G401 (cell line): ENCODE measurements at regions not wholly inside any gene's neighbourhood (a gene's known extent, or its start where the extent isn't known, plus 50 kb on each side); places are given as distances from the start of the nearest gene placed in this dataset.
"Not testable (repeated sequence)": the region's sequence is repeated elsewhere in the genome, so short reads cannot be mapped to it uniquely, and the experiment has no call there.

Source experiments
- DNase-seq: peaks from one replicate; pipeline ENCODE4 v3.0.0-alpha.2; 2015; ENCODE audit warnings: low spot score
- in situ Hi-C: cut with HindIII; loops from 2 replicates; pipeline ENCODE4 v1.10.0; 2016; ENCODE audit warnings: low sequenced_read_pairs, mixed read lengths

DNA sequence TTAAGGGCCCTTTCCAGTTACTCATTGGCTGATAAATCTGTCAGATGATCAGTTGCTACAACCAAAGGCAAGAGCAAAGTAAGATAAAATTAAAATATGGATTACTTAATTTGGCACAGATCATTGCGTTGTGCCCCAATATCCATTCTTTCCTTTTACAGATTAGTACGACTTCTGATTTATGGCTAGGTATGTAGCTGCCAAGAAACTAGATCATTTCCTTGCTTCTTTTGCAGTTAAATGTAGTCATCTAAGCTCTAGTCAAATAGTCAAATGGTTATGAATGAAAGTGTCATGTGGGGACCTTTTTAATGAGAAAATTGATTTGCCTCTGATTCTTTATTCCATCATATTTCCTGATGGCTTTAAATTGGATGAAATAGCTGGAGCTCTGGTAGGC is 1039.9 kb upstream of the FLRT2 start:
- no peak for DNase-seq
- in situ Hi-C loops, result no loop called here

GRCh38 chr14:84492685-84493084 is 1037.3 kb upstream of the FLRT2 start:
- in situ Hi-C loops, result no loop called here
- DNase-seq, result no peak

DNA sequence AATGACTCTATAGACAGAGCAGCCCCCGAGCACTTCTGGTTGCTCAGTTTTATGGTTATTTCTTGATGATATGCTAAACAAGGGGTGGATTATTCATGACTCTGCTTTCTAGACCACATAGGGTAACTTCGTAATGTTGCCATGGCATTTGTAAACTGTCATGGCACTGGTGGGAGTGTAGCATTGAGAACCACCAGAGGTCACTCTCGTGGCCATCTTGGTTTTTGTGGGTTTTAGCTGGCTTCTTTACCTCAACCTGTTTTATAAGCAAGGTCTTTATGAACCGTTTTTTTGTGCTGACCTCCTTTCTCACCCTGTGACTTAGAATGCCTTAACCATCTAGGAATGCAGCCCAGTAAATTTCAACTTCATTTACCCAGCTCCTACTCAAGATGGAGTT is 1036.2 kb upstream of the FLRT2 start:
- no peak for DNase-seq
- in situ Hi-C loops, result no loop called here

DNA sequence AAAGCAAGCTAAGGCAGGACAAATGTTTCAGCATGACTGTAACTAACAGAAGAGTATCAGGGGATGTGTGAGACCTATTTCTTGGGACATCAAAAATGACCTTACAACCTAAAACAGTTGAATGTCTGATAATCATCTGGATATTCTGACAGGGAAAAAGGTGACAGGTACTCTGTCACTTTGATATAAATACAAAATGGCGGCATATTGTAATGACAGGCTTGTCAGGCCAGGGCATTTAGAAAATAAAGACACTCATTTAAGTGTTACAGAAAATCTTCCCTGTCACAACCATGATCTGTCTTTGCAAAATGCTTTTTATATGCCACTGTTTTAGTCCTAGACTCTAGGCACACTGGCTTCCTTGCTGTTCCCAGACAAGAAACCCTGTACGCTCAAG is 1033.3 kb upstream of the FLRT2 start:
- in situ Hi-C loops, result no loop called here
- DNase-seq, result no peak

- in situ Hi-C loops, DNase-seq: not testable (repeated sequence)
Observed at GRCh38 chr14:84512823-84513222, 1017.1 kb upstream of the FLRT2 start.

GRCh38 chr14:84519836-84520235 is 1010.1 kb upstream of the FLRT2 start:
- in situ Hi-C loops, result no loop called here
- DNase-seq, result no peak

GRCh38 chr14:84520711-84521338 is 1009.1 kb upstream of the FLRT2 start:
- no peak for DNase-seq
- in situ Hi-C loops, result no loop called here

DNA sequence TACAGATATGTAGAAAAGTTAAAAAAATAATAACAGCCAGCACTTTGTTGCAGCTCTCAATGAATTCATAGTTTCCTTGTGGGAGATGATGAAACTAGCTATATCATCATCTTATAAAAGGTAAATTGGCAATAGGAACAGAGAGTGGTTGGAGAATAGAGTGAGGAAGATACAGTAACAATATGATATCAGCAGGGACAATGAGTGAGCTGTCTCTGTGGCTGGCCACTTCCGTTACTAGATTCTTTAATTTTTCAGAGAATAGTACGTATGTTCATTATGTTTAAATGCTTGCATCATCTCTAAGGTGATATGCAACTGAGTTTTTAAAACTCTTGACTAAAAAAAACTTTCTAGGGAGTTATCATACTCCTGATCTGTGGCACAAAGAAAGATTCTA is 1006.2 kb upstream of the FLRT2 start:
- DNase-seq, result no peak
- in situ Hi-C loops, result no loop called here

DNA sequence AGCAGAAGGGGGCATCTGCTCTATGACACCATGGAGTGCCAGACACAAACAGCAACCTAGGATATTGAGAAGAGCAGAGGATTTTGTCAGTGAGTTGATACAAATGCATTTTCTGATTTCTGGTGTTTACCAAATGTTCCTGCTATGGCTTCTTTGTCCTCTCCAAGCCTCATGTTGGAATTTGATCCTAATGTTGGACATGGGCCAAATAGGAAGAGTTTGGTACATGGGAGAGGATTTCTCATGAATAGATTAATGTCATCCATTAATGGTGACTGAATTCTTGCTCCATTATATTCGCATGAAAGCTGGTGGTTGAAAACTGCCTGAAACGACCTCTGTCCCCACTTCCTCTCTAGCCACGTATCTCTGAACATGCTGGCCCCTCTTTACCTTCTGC is 1002.2 kb upstream of the FLRT2 start:
- in situ Hi-C loops, result no loop called here
- DNase-seq, result no peak

DNA sequence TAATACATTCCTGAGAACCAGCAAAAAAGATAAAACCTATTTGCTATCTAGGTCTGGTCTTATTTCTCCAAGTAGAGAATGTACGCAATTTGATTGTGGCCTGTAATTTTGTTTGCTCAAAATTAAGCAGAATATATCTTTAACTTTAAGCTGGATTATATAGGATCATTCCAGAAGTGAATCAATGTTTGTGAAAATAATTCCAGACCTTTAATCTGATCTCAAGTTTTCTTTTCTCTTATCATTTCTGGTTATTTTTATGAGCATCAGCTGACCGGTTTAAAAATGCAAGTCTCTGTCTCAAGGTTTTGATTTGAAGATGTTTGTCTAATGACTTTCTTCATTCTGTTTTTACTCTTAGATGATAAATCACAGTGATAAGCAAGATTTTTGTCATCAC is 997.9 kb upstream of the FLRT2 start:
- DNase-seq, result no peak
- in situ Hi-C loops, result no loop called here

DNA sequence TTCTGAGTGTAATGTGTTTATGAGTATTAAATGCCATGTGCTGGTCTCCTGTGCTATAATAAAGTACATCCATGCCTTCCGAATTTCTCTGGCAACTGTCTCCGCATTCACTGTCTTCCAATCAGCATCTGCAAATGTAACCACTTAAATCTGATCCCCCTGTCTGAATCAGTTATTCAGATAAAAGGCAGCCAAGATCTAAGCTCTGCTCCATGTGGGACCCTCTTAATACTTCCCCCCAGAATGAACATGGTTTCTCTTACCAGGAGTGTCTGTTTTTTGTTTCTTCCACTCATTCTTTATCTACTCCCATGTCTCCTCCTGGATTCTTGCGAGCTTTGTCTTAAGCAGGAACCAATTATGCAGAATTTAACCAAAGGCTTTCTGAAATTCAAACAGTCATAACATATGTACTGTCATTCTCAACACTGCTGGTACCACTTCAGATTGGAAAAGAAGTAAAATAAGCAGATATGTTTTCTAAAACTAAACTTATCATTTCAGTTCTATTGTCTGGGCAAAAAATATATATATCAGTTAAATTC is 996.7 kb upstream of the FLRT2 start:
- DNase-seq, result no peak
- in situ Hi-C loops, result no loop called here

- in situ Hi-C loops, result no loop called here
- no peak for DNase-seq
Observed at GRCh38 chr14:84533791-84534190, 996.2 kb upstream of the FLRT2 start.

DNA sequence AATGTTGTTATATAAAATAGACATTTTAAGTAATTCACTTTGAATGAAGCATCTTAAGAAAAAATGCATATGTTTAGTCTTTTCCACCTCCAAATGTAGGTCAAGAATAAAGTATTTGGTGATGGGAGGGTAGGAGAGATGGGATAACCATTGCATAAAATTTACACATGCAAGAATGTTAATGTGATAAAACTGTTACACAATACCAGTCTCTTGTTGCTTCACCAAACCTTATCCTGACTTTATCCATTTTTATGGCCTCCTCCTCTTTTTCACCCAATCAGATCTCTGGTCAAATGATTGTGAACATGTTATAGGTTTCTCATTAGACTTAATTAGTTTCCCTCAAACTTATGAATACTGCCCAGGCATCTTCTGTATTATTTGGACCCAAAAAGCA is 994.5 kb upstream of the FLRT2 start:
- no peak for DNase-seq
- in situ Hi-C loops, result no loop called here

GRCh38 chr14:84535976-84536375 is 994.0 kb upstream of the FLRT2 start:
- DNase-seq, result no peak
- in situ Hi-C loops, result no loop called here

DNA sequence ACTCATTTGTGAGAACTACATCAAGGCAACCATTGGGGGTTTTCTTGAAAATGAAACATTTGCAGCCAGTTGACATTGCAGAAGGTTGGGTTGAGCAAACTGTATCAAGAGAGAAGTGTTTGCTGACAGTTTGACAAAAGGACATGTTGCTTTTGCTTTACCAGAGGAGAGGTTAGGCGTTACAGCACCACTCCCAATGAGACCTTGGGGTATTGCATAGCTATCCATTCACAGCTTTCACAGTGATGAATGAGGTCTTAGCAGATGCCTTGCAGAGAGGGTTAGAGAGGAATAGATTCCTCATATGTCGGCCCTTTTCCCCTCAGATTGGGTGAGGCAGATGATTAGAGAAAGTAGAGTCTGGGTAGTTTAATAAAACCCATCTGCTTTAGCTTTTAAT is 988.9 kb upstream of the FLRT2 start:
- no peak for DNase-seq
- in situ Hi-C loops, result no loop called here

DNA sequence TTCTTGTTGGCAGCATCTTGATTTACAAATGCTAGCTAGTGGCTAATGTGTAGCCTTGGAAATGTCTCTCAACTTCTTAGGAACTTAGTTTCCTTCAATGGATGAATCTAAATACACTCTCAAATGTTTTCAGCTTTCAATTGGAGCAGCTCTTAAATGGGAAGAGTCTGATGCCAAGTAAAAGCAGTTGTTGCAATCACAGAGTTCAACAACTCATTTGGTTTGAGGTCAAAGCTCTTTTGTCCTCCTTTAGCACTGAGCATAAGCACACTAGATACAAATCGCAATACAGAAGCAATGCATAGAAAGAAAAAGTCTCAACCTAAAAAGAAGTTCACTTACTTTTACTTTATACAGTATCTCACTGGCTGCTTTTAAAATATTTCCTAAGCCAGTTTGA is 986.1 kb upstream of the FLRT2 start:
- in situ Hi-C loops, result no loop called here
- no peak for DNase-seq

GRCh38 chr14:84544486-84545131 is 985.3 kb upstream of the FLRT2 start:
- no peak for DNase-seq
- in situ Hi-C loops, result no loop called here

DNA sequence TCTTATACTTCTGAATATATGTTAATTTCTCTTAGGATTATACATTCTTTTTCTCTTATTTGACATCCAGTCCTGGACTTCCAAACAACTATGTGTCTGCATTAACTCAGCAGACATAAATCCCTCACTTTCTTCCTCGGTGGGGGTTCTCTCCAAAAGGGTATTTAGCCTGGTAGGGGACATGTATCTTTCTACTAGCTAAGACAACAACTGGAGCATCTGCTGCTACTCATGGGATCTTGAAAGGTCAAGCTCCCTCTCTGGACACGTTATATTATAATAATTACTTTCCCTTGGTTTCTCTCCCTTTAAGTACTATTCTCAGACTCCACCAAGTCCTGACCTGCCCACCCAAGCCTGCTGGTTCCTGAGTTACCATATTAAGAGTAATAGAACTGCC is 983.7 kb upstream of the FLRT2 start:
- no peak for DNase-seq
- in situ Hi-C loops, result no loop called here

- DNase-seq, result no peak
- in situ Hi-C loops, result no loop called here
Observed at GRCh38 chr14:84554136-84554535, 975.8 kb upstream of the FLRT2 start.

GRCh38 chr14:84555493-84555892 is 974.5 kb upstream of the FLRT2 start:
- in situ Hi-C loops, result no loop called here
- DNase-seq, result no peak

DNA sequence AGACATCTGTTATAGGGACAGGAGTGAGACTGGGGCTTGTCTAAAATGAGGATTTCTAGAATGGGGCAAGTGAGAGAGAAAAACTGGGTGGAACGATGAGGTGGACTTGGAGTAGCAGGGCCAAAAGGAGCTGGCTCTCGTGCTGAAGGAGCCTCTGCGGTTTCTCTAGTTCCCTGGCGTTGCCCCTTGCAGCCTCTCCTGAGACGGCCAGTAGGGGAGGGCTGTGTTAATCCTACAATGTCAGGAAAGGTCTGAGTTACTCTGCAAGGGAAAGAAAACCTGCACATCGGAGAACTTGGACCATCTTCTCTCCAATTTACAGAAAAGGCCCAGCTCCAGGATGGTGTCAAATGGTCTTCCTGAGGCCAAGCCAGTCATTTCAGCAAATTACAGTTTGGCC is 963.8 kb upstream of the FLRT2 start:
- DNase-seq, result no peak
- in situ Hi-C loops, result no loop called here
